GF-D8 (cell line): ENCODE measurements at regions not wholly inside any gene's neighbourhood (a gene's known extent, or its start where the extent isn't known, plus 50 kb on each side); places are given as distances from the start of the nearest gene placed in this dataset.

Experiments used
- DNase-seq: peaks from one replicate; lab custom pipeline; 2025; lab: John Stamatoyannopoulos, UW

GRCh38 chr2:177021706-177022343 is 190.8 kb upstream of the HNRNPA3 start:
- DNase-seq = no peak

DNA sequence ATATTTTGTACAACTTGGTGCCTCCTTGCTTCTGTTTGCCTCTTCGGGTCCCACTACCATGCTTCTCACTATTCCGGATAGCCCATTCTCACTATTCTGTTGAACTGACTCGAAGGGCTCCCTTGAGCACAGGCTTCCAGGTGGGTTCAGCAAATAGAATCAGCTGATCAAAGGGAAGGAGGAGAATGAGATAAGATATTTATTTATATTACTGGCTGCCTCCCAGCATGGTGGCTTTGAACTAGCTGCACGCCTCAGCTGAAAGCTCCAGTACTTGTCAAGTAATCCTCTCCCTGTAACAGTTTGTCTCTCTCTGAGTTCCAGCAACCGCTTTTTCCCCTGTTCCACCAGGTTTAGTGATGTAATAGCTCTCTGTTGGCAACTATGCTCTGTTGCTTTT is 187.8 kb upstream of the HNRNPA3 start:
- DNase-seq = no peak

DNA sequence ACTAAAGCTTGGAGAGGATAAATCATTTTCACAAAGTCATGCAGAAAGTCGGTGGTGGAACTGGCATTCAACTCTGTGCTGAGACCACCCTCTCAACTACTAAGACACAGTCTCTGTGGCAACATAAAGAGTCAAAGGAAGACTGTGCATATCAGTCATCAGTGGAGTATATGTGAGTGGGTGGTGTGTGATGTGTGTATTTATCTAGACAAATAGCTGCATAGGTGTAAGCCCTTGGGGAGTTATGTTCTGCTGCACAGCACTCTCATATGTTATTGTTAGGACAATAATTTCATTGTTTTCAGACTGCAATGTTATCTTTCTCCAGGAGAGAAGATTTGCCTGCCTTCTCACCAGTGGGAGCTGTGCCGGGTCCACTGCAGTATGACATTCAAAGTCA is 186.3 kb upstream of the HNRNPA3 start:
- no peak for DNase-seq

DNA sequence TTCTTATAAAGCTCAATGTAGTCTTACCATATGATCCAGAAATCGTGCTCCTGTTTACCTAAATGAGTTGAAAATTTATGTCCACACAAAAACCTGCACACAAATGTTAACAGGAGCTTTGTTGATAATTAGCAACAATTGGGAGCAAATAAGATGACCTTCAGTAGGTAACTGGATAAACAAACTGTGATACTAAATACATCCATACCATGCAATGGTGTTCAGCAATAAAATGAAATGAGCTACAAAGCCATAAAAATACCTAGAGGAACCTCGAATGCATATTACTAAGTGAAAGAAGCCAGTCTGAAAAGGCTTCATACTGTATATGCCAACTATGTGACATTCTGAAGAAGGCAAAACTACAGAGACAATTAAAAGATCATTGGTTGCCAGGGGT is 185.6 kb upstream of the HNRNPA3 start:
- DNase-seq = no peak

- no peak for DNase-seq
These were observed 184.3 kb upstream of the HNRNPA3 start for GRCh38 chr2:177028296-177028695.

GRCh38 chr2:177029075-177029474 is 183.5 kb upstream of the HNRNPA3 start:
- no peak for DNase-seq

GRCh38 chr2:177029501-177029900 is 183.1 kb upstream of the HNRNPA3 start:
- DNase-seq = no peak

GRCh38 chr2:177029901-177030300 is 182.7 kb upstream of the HNRNPA3 start:
- no peak for DNase-seq

- no peak for DNase-seq
These were observed 182.0 kb upstream of the HNRNPA3 start for GRCh38 chr2:177030451-177031105.

DNA sequence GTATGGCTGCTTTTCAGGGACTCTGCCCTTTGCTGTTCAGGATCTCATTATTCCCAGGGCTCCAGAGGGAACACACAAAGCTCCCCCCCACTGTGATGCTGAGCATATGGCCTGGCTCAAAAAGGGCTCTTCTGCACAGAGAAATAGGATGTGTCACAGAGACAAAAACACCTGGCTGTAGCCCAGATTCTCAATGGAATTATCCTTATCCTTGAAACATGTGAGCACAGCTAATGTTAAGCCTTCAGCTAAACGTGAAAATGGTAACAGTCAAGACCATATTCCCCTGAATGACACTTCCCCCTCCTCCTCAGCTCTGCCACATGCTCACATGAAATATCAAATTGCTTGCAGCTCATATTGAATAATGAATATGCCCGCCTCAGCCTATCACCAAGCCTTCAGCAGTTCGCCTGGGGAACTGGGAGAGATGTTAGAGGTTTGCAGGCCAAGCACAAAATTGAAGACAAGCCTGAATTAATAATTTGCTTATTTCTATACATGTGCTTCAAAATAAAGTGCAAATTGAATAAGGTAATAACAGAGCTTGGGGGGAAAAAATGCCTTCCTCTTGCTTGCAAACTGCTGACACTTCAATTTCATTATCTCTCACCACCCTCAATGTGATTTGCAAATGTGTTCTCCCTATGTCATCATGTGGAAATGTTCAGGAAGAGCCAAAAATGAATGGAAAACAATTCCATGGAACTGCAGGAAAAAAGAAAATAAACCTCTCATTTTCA is 181.0 kb upstream of the HNRNPA3 start:
- DNase-seq = no peak

- DNase-seq = no peak
These were observed 175.8 kb upstream of the HNRNPA3 start for GRCh38 chr2:177036747-177037146.

DNA sequence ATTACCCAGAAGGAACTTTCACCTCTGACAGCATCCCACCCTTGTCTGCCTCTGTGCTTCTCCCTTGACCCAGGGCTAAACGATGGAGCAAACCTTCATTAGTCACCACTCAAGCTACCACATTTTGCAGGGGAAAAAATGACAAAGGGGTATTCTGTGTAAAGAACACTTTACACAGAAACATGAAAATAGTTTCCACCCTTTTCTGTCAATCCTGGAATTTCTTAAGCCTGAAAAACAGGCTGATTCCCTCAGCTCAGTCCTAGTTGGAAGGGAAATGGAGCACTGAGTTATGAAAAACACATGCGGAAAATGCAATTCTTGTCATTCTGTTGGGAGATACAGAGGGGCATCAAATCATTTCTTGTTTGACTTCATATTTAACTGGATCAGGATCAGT is 175.0 kb upstream of the HNRNPA3 start:
- no peak for DNase-seq

DNA sequence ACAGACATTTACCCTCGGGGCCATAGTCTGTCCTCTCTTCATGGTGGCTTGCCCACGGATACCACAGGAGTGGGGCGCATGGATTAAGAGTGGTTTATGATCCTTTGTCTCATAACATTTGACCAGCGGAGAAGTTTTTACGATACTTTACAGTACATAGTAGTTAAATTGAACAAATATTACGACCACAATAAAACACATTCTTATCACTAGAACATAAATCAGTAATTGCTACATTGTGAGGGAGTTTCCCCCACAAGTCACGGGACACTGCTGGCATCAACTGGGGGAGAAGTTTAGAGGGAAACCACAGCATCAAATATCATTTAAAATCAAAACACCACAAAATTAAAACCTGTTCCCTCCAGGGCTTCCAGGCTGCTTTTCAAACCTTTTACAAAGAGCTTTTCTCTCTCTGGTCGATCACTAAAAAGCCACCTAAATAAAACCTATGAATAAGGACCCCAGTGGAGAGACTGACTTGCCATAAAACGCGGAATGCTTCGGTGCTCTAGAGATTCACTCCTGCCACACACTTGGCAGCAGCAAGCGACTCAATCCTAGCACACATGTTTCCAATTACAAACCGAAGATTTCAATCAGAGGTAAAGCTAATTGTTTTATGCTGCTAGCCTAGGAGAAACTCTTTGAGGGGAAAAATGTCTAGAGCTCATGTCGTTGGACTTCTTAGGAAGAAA is 173.7 kb upstream of the HNRNPA3 start:
- DNase-seq = no peak

DNA sequence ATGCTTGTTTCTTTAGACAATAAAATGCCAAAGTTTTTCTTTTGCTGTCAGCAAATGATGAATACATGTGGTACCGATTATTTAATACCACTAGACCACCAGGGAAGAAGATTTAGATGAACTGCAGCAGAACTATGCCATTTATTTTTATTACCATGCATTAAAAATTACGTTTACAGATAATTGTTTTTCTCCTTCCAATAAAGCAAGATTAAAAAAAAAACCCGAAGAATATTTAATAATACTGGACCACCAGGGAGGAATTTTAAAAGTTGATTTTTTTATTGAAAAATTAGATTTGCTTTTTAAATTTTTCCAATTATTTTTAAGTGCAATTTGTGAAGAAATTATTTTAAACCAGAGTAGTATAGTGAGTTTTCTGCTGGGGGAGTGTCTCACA is 170.3 kb upstream of the HNRNPA3 start:
- DNase-seq = no peak

- no peak for DNase-seq
These were observed 167.9 kb upstream of the HNRNPA3 start for GRCh38 chr2:177044671-177045070.

GRCh38 chr2:177048981-177049380 is 163.6 kb upstream of the HNRNPA3 start:
- DNase-seq = no peak

DNA sequence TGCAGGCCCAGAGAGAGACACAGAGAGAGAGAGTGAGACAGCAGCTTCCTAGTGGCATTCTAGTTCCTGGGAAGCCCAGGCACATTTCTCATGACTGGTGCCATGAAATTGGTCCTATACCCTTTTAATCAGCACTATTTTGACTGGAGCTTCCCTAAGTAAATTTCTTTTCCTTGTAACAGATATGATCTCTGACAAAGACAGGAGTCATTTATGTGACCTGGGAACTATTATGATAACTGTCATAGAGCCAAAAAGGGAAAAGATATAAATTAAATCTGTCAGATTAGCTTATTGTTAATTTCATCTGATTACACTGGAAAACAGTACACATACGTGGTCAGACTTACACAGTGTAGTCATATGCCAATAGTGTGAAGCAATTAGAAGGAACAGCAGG is 161.3 kb upstream of the HNRNPA3 start:
- no peak for DNase-seq

DNA sequence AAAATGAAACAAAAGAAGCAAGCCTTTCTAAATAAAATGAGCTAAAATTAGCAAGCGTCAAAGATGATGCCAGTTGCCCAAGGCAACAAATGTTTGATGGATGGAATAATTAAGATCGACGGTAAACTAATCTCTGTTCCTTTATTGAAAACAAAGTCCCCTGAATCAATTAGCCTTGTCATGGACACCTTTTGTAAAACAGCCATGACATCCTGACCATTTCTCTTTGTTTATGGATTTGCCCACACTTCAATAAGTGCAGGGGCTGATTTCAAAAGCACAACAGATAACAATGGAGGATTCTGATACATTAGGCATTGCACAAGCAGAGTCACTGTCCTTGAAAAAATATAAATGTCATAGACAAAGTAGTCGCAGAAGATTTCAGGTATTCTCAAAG is 160.1 kb upstream of the HNRNPA3 start:
- DNase-seq = no peak

DNA sequence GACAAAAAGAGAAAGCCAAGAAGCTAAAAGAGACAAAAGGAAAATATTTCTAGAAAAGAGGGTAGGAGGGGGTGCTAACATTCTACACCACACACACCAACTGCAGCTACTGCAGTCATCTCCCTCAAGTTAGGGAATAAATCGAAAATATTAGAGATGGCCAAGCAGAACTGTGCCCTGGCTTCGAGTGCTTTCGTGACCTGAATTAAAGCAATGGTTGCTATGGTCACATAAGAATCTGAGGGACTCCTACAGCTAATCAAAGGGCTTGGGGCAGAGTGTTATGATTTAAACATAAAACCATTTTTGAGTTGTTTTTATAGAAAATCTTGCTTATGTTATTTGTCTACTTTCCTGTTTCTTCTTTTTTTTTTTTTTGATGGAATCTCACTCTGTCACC is 159.6 kb upstream of the HNRNPA3 start:
- DNase-seq = no peak

GRCh38 chr2:177053716-177054115 is 158.9 kb upstream of the HNRNPA3 start:
- DNase-seq = no peak

- no peak for DNase-seq
These were observed 156.1 kb upstream of the HNRNPA3 start for GRCh38 chr2:177056481-177056929.

DNA sequence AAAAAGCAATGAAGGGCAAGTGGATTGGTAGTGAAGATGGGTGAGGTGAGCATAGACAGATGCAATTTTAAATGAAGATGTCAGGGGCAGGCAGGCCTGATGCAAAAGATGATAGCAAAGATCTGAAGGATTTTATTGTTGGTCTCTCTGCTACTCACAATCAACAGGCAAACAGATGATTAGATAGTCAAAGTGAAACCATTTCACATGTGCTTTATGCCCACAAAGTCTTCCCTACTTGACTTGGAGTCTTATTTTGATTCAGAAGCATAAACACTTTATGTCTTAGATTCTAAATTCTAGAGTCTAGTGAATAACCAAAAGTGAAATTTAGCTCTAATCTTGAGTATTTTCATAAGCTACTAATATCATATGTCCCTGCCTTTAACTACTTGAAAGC is 153.8 kb upstream of the HNRNPA3 start:
- DNase-seq = no peak

- DNase-seq = no peak
These were observed 153.3 kb upstream of the HNRNPA3 start for GRCh38 chr2:177059293-177059692.
